GM19035 (cell line): ENCODE measurements at regions not wholly inside any gene's neighbourhood (a gene's known extent, or its start where the extent isn't known, plus 50 kb on each side); places are given as distances from the start of the nearest gene placed in this dataset.
"Not testable (repeated sequence)": the region's sequence is repeated elsewhere in the genome, so short reads cannot be mapped to it uniquely, and the experiment has no call there.

ENCODE experiments used
- ATAC-seq: cut with Tn5 transposase; IDR thresholded peaks from one replicate; pipeline ENCODE4 v1.9.1; 2021; ENCODE audit not compliant: unreplicated experiment

GRCh38 chr16:65716737-65717700 is 595.2 kb upstream of the CDH11 start:
- no peak for ATAC-seq

GRCh38 chr16:65713181-65713808 is 591.4 kb upstream of the CDH11 start:
- ATAC-seq, result no peak

GRCh38 chr16:65710107-65710506 is 588.2 kb upstream of the CDH11 start:
- ATAC-seq, result no peak

- no peak for ATAC-seq
These were observed 583.0 kb upstream of the CDH11 start for GRCh38 chr16:65704866-65705265.

- ATAC-seq, result no peak
These were observed 581.0 kb upstream of the CDH11 start for GRCh38 chr16:65702707-65703402.

- ATAC-seq, result no peak
These were observed 578.7 kb upstream of the CDH11 start for GRCh38 chr16:65700596-65700995.

GRCh38 chr16:65698791-65699321 is 577.0 kb upstream of the CDH11 start:
- ATAC-seq, result no peak

GRCh38 chr16:65697521-65697920 is 575.7 kb upstream of the CDH11 start:
- no peak for ATAC-seq

- no peak for ATAC-seq
These were observed 575.2 kb upstream of the CDH11 start for GRCh38 chr16:65697065-65697464.

- not testable (repeated sequence) for ATAC-seq
These were observed 570.0 kb upstream of the CDH11 start for GRCh38 chr16:65691846-65692245.

GRCh38 chr16:65689726-65690125 is 567.9 kb upstream of the CDH11 start:
- ATAC-seq, result no peak

GRCh38 chr16:65688301-65688700 is 566.4 kb upstream of the CDH11 start:
- ATAC-seq, result no peak

- no peak for ATAC-seq
These were observed 562.4 kb upstream of the CDH11 start for GRCh38 chr16:65684230-65684629.

GRCh38 chr16:65681406-65681805 is 559.5 kb upstream of the CDH11 start:
- ATAC-seq, result no peak

GRCh38 chr16:65679785-65680184 is 557.9 kb upstream of the CDH11 start:
- no peak for ATAC-seq

- no peak for ATAC-seq
These were observed 553.3 kb upstream of the CDH11 start for GRCh38 chr16:65675161-65675560.

- no peak for ATAC-seq
These were observed 551.1 kb upstream of the CDH11 start for GRCh38 chr16:65672960-65673359.

GRCh38 chr16:65671071-65671470 is 549.2 kb upstream of the CDH11 start:
- ATAC-seq, result no peak

- no peak for ATAC-seq
These were observed 546.3 kb upstream of the CDH11 start for GRCh38 chr16:65668064-65668595.

GRCh38 chr16:65667011-65667578 is 545.2 kb upstream of the CDH11 start:
- ATAC-seq, result no peak
